Mucosa of rectum (tissue), 2 donors: ENCODE measurements at regions not wholly inside any gene's neighbourhood (a gene's known extent, or its start where the extent isn't known, plus 50 kb on each side); places are given as distances from the start of the nearest gene placed in this dataset.
A peak's percentile ranks its signal among the peaks of the same experiment; 100 is the strongest.
"Not testable (repeated sequence)": the region's sequence is repeated elsewhere in the genome, so short reads cannot be mapped to it uniquely, and the experiment has no call there.

Experiments
- H3K27ac ChIP-seq, 2 donors: one replicate each; pipeline ENCODE4 v1.7.0; 2013; ENCODE audit warnings: inconsistent platforms in 2 of 2, low read depth in 2 of 2, low read length in 2 of 2
- H3K27me3 ChIP-seq, 2 donors: one replicate each; pipeline ENCODE4 v1.7.0; 2013; ENCODE audit warnings: low read length in 2 of 2; ENCODE audit not compliant: control insufficient read depth in 2 of 2, insufficient read depth in 2 of 2
- H3K36me3 ChIP-seq, 2 donors: one replicate each; pipeline ENCODE4 v1.7.0; 2013; ENCODE audit warnings: low read length in 2 of 2; ENCODE audit not compliant: control insufficient read depth in 2 of 2, insufficient read depth in 2 of 2
- H3K4me1 ChIP-seq, 2 donors: one replicate each; pipeline ENCODE4 v1.7.0; 2013; ENCODE audit warnings: low read length in 2 of 2, mild to moderate bottlenecking in 1 of 2; ENCODE audit not compliant: control insufficient read depth in 2 of 2, insufficient read depth in 2 of 2
- H3K4me3 ChIP-seq, 2 donors: one replicate each; pipeline ENCODE4 v1.7.0; 2013; ENCODE audit warnings: low read length in 2 of 2
- H3K9ac ChIP-seq, 2 donors: one replicate each; pipeline ENCODE4 v1.7.0; 2013; ENCODE audit warnings: low read length in 2 of 2, low read depth in 1 of 2, mild to moderate bottlenecking in 1 of 2
- H3K9me3 ChIP-seq, 2 donors: one replicate each; pipeline ENCODE4 v1.7.0; 2013; ENCODE audit warnings: low read length in 2 of 2; ENCODE audit not compliant: control insufficient read depth in 2 of 2
- donor health status: healthy.
- donor health status: Normal muscosa, but diverticular disease.

GRCh38 chr3:72273615-72274014 lies 488.7 kb upstream of the PROK2 start:
- H3K36me3 ChIP-seq: no peaks in the 10 kb centered on the region
- no peaks in the 10 kb centered on the region for H3K27me3 ChIP-seq
- H3K4me3 ChIP-seq: no peak overlapping the region
- no peaks in the 10 kb centered on the region for H3K9me3 ChIP-seq
- peaks cover 15 to 20% of the 10 kb centered on the region in 2 donors for H3K4me1 ChIP-seq
- H3K9ac ChIP-seq: no peak overlapping the region
- H3K27ac ChIP-seq: no peak overlapping the region

GRCh38 chr3:72272356-72272755 lies 487.4 kb upstream of the PROK2 start:
- H3K4me1 ChIP-seq: peaks cover 15 to 20% of the 10 kb centered on the region in 2 donors
- H3K9ac ChIP-seq: no peak overlapping the region
- no peak overlapping the region for H3K4me3 ChIP-seq
- H3K9me3 ChIP-seq: no peaks in the 10 kb centered on the region
- no peaks in the 10 kb centered on the region for H3K27me3 ChIP-seq
- H3K36me3 ChIP-seq: no peaks in the 10 kb centered on the region
- H3K27ac ChIP-seq: no peak overlapping the region

- Histone ChIP-seq H3K27ac (no peak overlapping the region), H3K9me3 (no peaks in the 10 kb centered on the region), H3K36me3 (no peaks in the 10 kb centered on the region), H3K4me1 (peaks cover 15 to 20% of the 10 kb centered on the region in 2 donors), H3K27me3 (no peaks in the 10 kb centered on the region), H3K9ac (no peak overlapping the region), H3K4me3 (no peak overlapping the region)
These were observed 487.0 kb upstream of the PROK2 start for GRCh38 chr3:72271923-72272322.

- Histone ChIP-seq H3K27me3 (no peaks in the 10 kb centered on the region), H3K36me3 (no peaks in the 10 kb centered on the region), H3K4me3 (no peak overlapping the region), H3K9me3 (no peaks in the 10 kb centered on the region), H3K4me1 (peaks cover 15 to 20% of the 10 kb centered on the region in 2 donors), H3K27ac (no peak overlapping the region), H3K9ac (no peak overlapping the region)
These were observed 486.3 kb upstream of the PROK2 start for GRCh38 chr3:72271216-72271615.

GRCh38 chr3:72270730-72271129 lies 485.8 kb upstream of the PROK2 start:
- Histone ChIP-seq H3K9me3 (no peaks in the 10 kb centered on the region), H3K4me1 (peaks cover 15 to 20% of the 10 kb centered on the region in 2 donors), H3K36me3 (no peaks in the 10 kb centered on the region), H3K27ac (no peak overlapping the region), H3K4me3 (no peak overlapping the region), H3K9ac (no peak overlapping the region), H3K27me3 (no peaks in the 10 kb centered on the region)

GRCh38 chr3:72270072-72270681 lies 485.2 kb upstream of the PROK2 start:
- no peak overlapping the region for H3K27ac ChIP-seq

GRCh38 chr3:72269475-72269874 lies 484.5 kb upstream of the PROK2 start:
- Histone ChIP-seq H3K27ac (peak overlapping the region in 1 of 2 donors; percentile 24), H3K9ac (no peak overlapping the region), H3K27me3 (no peaks in the 10 kb centered on the region), H3K4me1 (peaks cover 14% of the 10 kb centered on the region in 2 donors), H3K9me3 (no peaks in the 10 kb centered on the region), H3K36me3 (no peaks in the 10 kb centered on the region), H3K4me3 (no peak overlapping the region)

More at GRCh38 chr3:72270072-72270681, 485.2 kb upstream of the PROK2 start:
- H3K4me1 ChIP-seq: peaks cover 15 to 20% of the 10 kb centered on the region in 2 donors
- H3K27me3 ChIP-seq: no peaks in the 10 kb centered on the region
- H3K9ac ChIP-seq: no peak overlapping the region
- H3K4me3 ChIP-seq: no peak overlapping the region
- no peaks in the 10 kb centered on the region for H3K36me3 ChIP-seq
- H3K9me3 ChIP-seq: no peaks in the 10 kb centered on the region

- not testable (repeated sequence) for H3K27me3 ChIP-seq
These were observed 482.1 kb upstream of the PROK2 start for GRCh38 chr3:72266921-72267524.

GRCh38 chr3:72266016-72266370 lies 481.0 kb upstream of the PROK2 start:
- no peaks in the 10 kb centered on the region for H3K36me3 ChIP-seq
- H3K9ac ChIP-seq: no peak overlapping the region
- no peaks in the 10 kb centered on the region for H3K27me3 ChIP-seq
- H3K4me3 ChIP-seq: no peak overlapping the region
- H3K4me1 ChIP-seq: peaks cover 5 to 9% of the 10 kb centered on the region in 2 donors
- H3K9me3 ChIP-seq: no peaks in the 10 kb centered on the region
- H3K27ac ChIP-seq: no peak overlapping the region

More at GRCh38 chr3:72266921-72267524, 482.1 kb upstream of the PROK2 start:
- H3K4me3 ChIP-seq, H3K9me3 ChIP-seq, H3K27ac ChIP-seq, H3K4me1 ChIP-seq, H3K9ac ChIP-seq, H3K36me3 ChIP-seq: not testable (repeated sequence)

GRCh38 chr3:72265256-72266015 lies 480.5 kb upstream of the PROK2 start:
- H3K4me1 ChIP-seq: peaks cover 3 to 6% of the 10 kb centered on the region in 2 donors
- H3K27me3 ChIP-seq: no peaks in the 10 kb centered on the region
- H3K4me3 ChIP-seq: no peak overlapping the region
- no peaks in the 10 kb centered on the region for H3K36me3 ChIP-seq
- no peaks in the 10 kb centered on the region for H3K9me3 ChIP-seq
- H3K9ac ChIP-seq: no peak overlapping the region
- H3K27ac ChIP-seq: no peak overlapping the region
